GM12878 (cell line): ENCODE measurements at regions not wholly inside any gene's neighbourhood (a gene's known extent, or its start where the extent isn't known, plus 50 kb on each side); places are given as distances from the start of the nearest gene placed in this dataset.

ENCODE experiments used
- ATAC-seq: fragments of 200-7000 bp; cut with Tn5 transposase; 3 replicates; pipeline ENCODE4 v1.9.1; 2020; ENCODE audit warnings: mild to moderate bottlenecking, moderate library complexity
- BruUV-seq: library from RNA; stranded (reverse); fragments of 400-500 nt; replicated peaks from 2 replicates; lab custom pipeline; 2021; lab: Mats Ljungman, UMichigan
- CTCF ChIA-PET: fragments of 300-600 bp; sonication (Branson Sonifier 250); formaldehyde crosslinking; extraction: SDS; loops from one replicate; lab custom pipeline; 2021; ENCODE audit warnings: inconsistent platforms; lab: Yijun Ruan, JAX
- POLR2A ChIA-PET: fragments of 350-600 bp; formaldehyde crosslinking; extraction: SDS; loops from one replicate; lab custom pipeline; 2021; ENCODE audit warnings: inconsistent platforms; lab: Charles Lee
- RAD21 ChIA-PET: fragments of 300-600 bp; sonication (Branson Sonifier 250); formaldehyde crosslinking; loops from one replicate; lab custom pipeline; 2023; ENCODE audit warnings: antibody characterized with exemption; ENCODE audit not compliant: unreplicated experiment; lab: Charles Lee
- SMC1A ChIA-PET: fragments of 300-600 bp; sonication (Branson Sonifier 250); formaldehyde crosslinking; loops from one replicate; lab custom pipeline; 2023; ENCODE audit not compliant: unreplicated experiment, uncharacterized antibody; lab: Charles Lee
- DNase-seq: peaks from one replicate; pipeline ENCODE4 v3.0.0-alpha.2; 2011; ENCODE audit warnings: low read depth, low spot score
- FAIRE-seq: peaks from 3 replicates; lab custom pipeline; 2011; peaks lifted over from hg19 to GRCh38; lab: Jason Lieb, UNC
- H2AFZ ChIP-seq: 2 replicates; pipeline ENCODE4 v1.6.0; 2011; ENCODE audit warnings: low read depth, low read length, control low read depth; ENCODE audit not compliant: control insufficient read depth
- H3K27ac ChIP-seq: 2 replicates; pipeline ENCODE4 v1.5.1; 2011; ENCODE audit warnings: control low read depth; ENCODE audit not compliant: control insufficient read depth, insufficient read depth
- H3K27me3 ChIP-seq, 2 experiments: replicated peaks in 1 of 2; 2 replicates each; pipeline versions ENCODE4 v1.6.0 to v1.6.1; 2011; ENCODE audit warnings: low read length in 1 of 2; ENCODE audit not compliant: control insufficient read depth in 2 of 2, insufficient read depth in 2 of 2
- H3K36me3 ChIP-seq, 2 experiments: 2 replicates each; pipeline ENCODE4 v1.5.1; 2011; ENCODE audit warnings: low read length in 1 of 2; ENCODE audit not compliant: control insufficient read depth in 2 of 2, insufficient read depth in 2 of 2
- H3K4me1 ChIP-seq: 2 replicates; pipeline ENCODE4 v1.6.1; 2011; ENCODE audit warnings: mild to moderate bottlenecking, low read length, moderate library complexity, mixed read lengths; ENCODE audit not compliant: control insufficient read depth, insufficient read depth
- H3K4me2 ChIP-seq: 2 replicates; pipeline ENCODE4 v1.6.0; 2011; ENCODE audit warnings: control low read depth; ENCODE audit not compliant: control insufficient read depth, insufficient read depth
- H3K4me3 ChIP-seq: fragments of 200-600 bp; sonication (generic); 2 replicates; pipeline ENCODE4 v1.5.1; 2016
- H3K79me2 ChIP-seq: 2 replicates; pipeline ENCODE4 v1.6.0; 2011; ENCODE audit warnings: low read length; ENCODE audit not compliant: control insufficient read depth, insufficient read depth
- H3K9ac ChIP-seq: 2 replicates; pipeline ENCODE4 v1.8.0; 2011; ENCODE audit warnings: low read length, control low read depth, mixed read lengths; ENCODE audit not compliant: control insufficient read depth, insufficient read depth
- H3K9me3 ChIP-seq: replicated peaks from 3 replicates; pipeline ENCODE4 v1.5.1; 2011; ENCODE audit warnings: mild to moderate bottlenecking, low read length; ENCODE audit not compliant: control insufficient read depth, insufficient read depth
- H4K20me1 ChIP-seq: 2 replicates; pipeline ENCODE4 v1.6.0; 2011; ENCODE audit not compliant: control insufficient read depth, insufficient read depth
- CTCF ChIP-seq, 3 experiments: IDR thresholded peaks in 2 of 3; conservative IDR thresholded peaks in 1 of 3; 2 replicates each; pipeline ENCODE4 v1.5.1; 2011; ENCODE audit warnings: low read depth in 3 of 3, low read length in 3 of 3, mild to moderate bottlenecking in 3 of 3, control low read depth in 2 of 3, moderate library complexity in 2 of 3, inconsistent platforms in 1 of 3, mixed read lengths in 1 of 3; ENCODE audit not compliant: control insufficient read depth in 2 of 3, insufficient read depth in 1 of 3; ENCODE audit errors: extremely low read depth in 1 of 3
- E2F8 ChIP-seq: fragments of 450-650 bp; IDR thresholded peaks from 2 replicates; pipeline ENCODE4 v1.6.1; 2018; ENCODE audit warnings: mild to moderate bottlenecking, low read depth, moderate library complexity; ENCODE audit not compliant: partially characterized antibody
- RAD21 ChIP-seq: IDR thresholded peaks from 2 replicates; pipeline ENCODE4 v1.6.1; 2011; ENCODE audit warnings: mild to moderate bottlenecking, low read depth, low read length, moderate library complexity; ENCODE audit not compliant: insufficient read depth
- RUNX3 ChIP-seq: IDR thresholded peaks from 2 replicates; pipeline ENCODE4 v1.6.1; 2012; ENCODE audit warnings: low read length, inconsistent platforms
- SREBF1 ChIP-seq: IDR thresholded peaks from 2 replicates; pipeline ENCODE4 v1.6.1; 2012; ENCODE audit warnings: mild to moderate bottlenecking, low read length
- WGBS: methylation state at CpG from one replicate; pipeline ENCODE4 v1.1.6; 2016; ENCODE audit warnings: low lambda C conversion rate; ENCODE audit not compliant: insufficient replicate concordance, insufficient coverage; ENCODE audit errors: missing lambda C conversion rate; 5-methylcytosine and 5-hydroxymethylcytosine counted together
- in situ Hi-C: fragments of 300-500 bp; cut with MboI; formaldehyde crosslinking; loops from 9 replicates; pipeline ENCODE4 v1.14.3; 2018; ENCODE audit warnings: mixed read lengths
- intact Hi-C: fragments of 100-400 bp; cut with micrococcal nuclease; formaldehyde crosslinking; loops from one replicate; pipeline ENCODE4 v1.14.2; 2022; ENCODE audit not compliant: unreplicated experiment
- TF ChIP-seq, protein P1 (sequence below): fragments of 450-650 bp; IDR thresholded peaks from 2 replicates; pipeline ENCODE4 v1.6.1; 2017; ENCODE audit warnings: mild to moderate bottlenecking

DNA sequence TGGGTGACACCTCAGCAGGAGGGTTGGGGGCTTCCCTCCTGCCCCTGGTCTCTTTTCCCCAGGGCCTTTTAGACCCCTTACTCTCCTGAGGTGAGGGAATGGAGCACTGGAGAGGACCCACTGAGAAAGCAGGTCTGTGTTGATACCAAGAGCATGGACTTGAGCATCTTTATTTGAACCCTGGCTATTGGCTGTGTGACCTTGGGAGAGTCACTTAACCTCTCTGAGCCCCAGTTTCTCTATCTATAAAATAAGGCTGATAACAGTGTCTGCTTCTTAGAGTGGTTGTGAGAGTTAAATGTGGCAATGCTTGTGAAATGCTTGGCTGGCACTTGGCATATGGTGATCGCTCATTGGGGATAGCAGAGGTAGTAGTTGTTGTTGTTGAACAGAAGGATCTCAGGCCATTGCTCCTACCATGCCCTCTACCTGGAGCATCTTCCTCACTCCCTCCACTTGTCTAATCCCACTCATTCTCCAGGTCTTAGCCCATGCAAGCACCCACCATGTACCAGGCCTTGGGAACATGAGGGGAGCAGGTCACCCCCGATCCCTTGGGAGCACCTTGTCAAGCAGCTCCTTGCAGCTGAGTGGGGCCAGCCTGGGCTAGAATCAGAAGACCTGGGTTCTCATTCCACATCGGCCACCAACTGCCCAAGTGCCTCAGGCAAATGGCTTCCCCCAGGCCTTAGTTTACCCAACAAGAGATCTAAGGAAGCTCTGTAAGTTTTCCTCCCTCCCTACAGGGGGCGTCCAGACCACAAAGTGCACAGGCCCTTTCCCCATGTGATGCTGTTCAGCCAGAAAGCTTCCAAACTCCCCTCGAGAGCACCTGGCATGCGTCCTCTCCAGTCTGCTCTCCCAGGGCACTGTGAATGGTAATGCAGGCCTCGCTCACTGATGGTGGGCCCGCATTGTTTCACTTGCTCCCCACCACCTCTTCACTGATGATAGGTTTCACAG is 96.7 kb downstream of the LSM3 start:
- no peaks in the 10 kb centered on the region for H3K36me3 ChIP-seq
- 56% methylated on average over 8 of the region's 8 CpGs for WGBS
- no peak overlapping the region for H2AFZ ChIP-seq
- no peaks in the 10 kb centered on the region for H4K20me1 ChIP-seq
- no peak overlapping the region for H3K27ac ChIP-seq
- ChIA-PET SMC1A (interaction anchor here (1.0 to 1.3 kb wide), 2 partner anchors 128 to 183 kb away, joined by 3 read pairs; no protein-coding TSS in a partner anchor), CTCF (interaction anchor here (0.6 to 1.1 kb wide), 4 partner anchors 72 to 349 kb away, joined by 3 to 5 read pairs (median 3); no protein-coding TSS in a partner anchor), POLR2A (no interaction called here), RAD21 (no interaction called here)
- H3K4me2 ChIP-seq: no peak overlapping the region
- H3K9me3 ChIP-seq: no peaks in the 10 kb centered on the region
- H3K4me3 ChIP-seq: no peak overlapping the region
- TF ChIP-seq RUNX3: peak; percentile 59; the same call in 1 of the 2 replicates
- TF ChIP-seq, protein P1, sequence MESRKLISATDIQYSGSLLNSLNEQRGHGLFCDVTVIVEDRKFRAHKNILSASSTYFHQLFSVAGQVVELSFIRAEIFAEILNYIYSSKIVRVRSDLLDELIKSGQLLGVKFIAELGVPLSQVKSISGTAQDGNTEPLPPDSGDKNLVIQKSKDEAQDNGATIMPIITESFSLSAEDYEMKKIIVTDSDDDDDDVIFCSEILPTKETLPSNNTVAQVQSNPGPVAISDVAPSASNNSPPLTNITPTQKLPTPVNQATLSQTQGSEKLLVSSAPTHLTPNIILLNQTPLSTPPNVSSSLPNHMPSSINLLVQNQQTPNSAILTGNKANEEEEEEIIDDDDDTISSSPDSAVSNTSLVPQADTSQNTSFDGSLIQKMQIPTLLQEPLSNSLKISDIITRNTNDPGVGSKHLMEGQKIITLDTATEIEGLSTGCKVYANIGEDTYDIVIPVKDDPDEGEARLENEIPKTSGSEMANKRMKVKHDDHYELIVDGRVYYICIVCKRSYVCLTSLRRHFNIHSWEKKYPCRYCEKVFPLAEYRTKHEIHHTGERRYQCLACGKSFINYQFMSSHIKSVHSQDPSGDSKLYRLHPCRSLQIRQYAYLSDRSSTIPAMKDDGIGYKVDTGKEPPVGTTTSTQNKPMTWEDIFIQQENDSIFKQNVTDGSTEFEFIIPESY: no peak
- peak; percentile 26 to 44 (median 38); a peak in 4 of 6 replicates for TF ChIP-seq CTCF (IDR thresholded peaks at IDR 0.05 in 2 of 3, conservative IDR thresholded peaks at IDR 0.05 in 1 of 3; ENCODE audit: control insufficient read depth in 2 of 3, extremely low read depth in 1 of 3, insufficient read depth in 1 of 3, low read depth in 3 of 3, low read length in 3 of 3)
- peak; percentile 42; the same call in 1 of the 2 replicates for TF ChIP-seq RAD21
- TF ChIP-seq SREBF1: no peak
- TF ChIP-seq E2F8: no peak
- no peaks in the 10 kb centered on the region for H3K79me2 ChIP-seq
- DNase-seq (no peak), ATAC-seq (peak; percentile 42; the same call in 2 of the 3 replicates), FAIRE-seq (no peak)
- in situ Hi-C loops (no loop called here), intact Hi-C loops (no loop called here)
- H3K27me3 ChIP-seq: no peaks in the 10 kb centered on the region; a peak in 1 of 4 replicates
- no peaks in the 10 kb centered on the region for H3K4me1 ChIP-seq
- no TSS peak for BruUV-seq
- H3K9ac ChIP-seq: no peak overlapping the region
